Retinal pigment epithelial cell (primary cell): ENCODE measurements at regions not wholly inside any gene's neighbourhood (a gene's known extent, or its start where the extent isn't known, plus 50 kb on each side); places are given as distances from the start of the nearest gene placed in this dataset.

Experiments
- DNase-seq: peaks from one replicate; pipeline ENCODE4 v3.0.0-alpha.2; 2010; ENCODE audit warnings: low read depth
- H3K4me3 ChIP-seq: 2 replicates; pipeline ENCODE4 v1.5.1; 2011; ENCODE audit warnings: mild to moderate bottlenecking, low read length, control low read depth, moderate library complexity
- CTCF ChIP-seq: conservative IDR thresholded peaks from 2 replicates; pipeline ENCODE4 v1.5.1; 2011; ENCODE audit warnings: low read depth, low read length, control low read depth, inconsistent platforms

- TF ChIP-seq CTCF: no peak
- no peak for DNase-seq
- no peak overlapping the region for H3K4me3 ChIP-seq
These were observed 98.5 kb upstream of the RASSF8 start for GRCh38 chr12:25859976-25860375.

DNA sequence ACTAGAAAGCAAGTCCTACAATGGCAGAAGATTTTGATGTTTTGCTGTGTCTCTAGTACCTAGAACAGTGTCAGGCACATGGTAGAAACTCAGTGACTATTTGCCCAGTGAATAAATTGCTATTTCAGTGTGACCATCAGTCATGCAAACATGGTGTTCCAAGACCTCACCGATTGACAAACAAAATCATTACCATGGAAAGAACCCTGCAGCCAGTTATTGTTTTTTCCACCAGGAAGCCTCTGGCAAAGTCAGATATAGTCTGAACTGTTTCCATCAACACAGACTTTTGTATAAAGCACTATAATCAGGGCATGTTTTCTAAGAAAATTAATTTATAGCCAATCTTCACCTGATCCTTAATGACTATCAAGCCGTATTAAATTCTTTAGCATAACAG, 97.3 kb upstream of the RASSF8 start:
- TF ChIP-seq CTCF: no peak
- H3K4me3 ChIP-seq: no peak overlapping the region
- no peak for DNase-seq

- H3K4me3 ChIP-seq: no peak overlapping the region
- peak; percentile 30 for DNase-seq
- no peak for TF ChIP-seq CTCF
These were observed 93.9 kb upstream of the RASSF8 start for GRCh38 chr12:25864306-25865276.

DNA sequence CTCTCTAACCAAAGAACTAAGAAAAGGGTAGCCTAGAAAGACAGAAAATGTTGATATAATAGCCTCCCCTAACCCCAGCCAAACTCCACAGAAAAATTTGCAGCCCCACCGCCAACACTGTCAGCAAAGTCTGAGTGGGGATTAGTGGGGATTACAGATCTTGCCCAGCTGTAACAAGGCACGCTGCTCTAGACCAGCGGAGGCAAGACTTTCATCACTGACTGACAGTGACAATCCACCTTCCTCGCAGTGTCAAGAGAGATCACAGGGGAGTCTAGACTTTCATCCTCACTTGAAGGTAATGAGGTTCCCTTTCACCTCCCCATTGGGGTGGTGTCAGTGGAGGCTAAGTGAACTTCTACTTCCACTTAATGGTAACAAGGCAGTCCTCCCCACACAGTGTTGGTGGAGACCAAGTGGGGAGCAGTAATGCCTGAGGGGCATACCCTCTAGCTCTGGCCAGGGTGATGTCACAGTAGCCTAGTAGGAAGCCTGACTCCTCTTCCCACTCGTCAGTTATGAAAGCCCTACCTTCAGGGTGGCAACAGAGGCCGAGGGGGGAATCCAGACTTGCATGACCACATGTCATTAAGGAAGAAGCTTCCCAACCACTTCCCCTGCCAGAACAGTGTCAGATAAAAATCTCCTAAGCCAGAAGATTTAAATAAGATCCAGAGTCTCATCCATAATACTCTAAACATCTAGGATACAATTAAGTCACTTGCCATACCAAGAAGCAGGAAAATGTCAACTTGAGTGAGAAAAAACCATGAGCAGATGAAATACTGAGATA, 91.7 kb upstream of the RASSF8 start:
- no peak for TF ChIP-seq CTCF
- no peak overlapping the region for H3K4me3 ChIP-seq
- DNase-seq: peak; percentile 59

GRCh38 chr12:25868193-25868592, 90.3 kb upstream of the RASSF8 start:
- no peak overlapping the region for H3K4me3 ChIP-seq
- TF ChIP-seq CTCF: no peak
- DNase-seq: no peak

GRCh38 chr12:25872137-25872536, 86.3 kb upstream of the RASSF8 start:
- H3K4me3 ChIP-seq: no peak overlapping the region
- no peak for TF ChIP-seq CTCF
- DNase-seq: no peak
